Activated CD8-positive, alpha-beta T cell treated with anti-CD3 and anti-CD28 coated beads for 36 hours (primary cell): ENCODE measurements at regions not wholly inside any gene's neighbourhood (a gene's known extent, or its start where the extent isn't known, plus 50 kb on each side); places are given as distances from the start of the nearest gene placed in this dataset.

Experiments
- ATAC-seq: fragments of 200-7000 bp; cut with Tn5 transposase; one replicate; pipeline ENCODE4 v1.10.0; 2021; ENCODE audit warnings: mild to moderate bottlenecking, moderate library complexity
- CTCF ChIA-PET: fragments of 350-600 bp; sonication (Branson Sonifier 250); formaldehyde crosslinking; loops from one replicate; lab custom pipeline; 2021; ENCODE audit warnings: antibody characterized with exemption; lab: Charles Lee
- POLR2A ChIA-PET: fragments of 350-600 bp; sonication (Branson Sonifier 250); formaldehyde crosslinking; loops from one replicate; lab custom pipeline; 2021; ENCODE audit warnings: antibody characterized with exemption; lab: Charles Lee
- DNase-seq: peaks from one replicate; pipeline ENCODE4 v3.0.0-alpha.2; 2020
- H3K27ac Mint-ChIP-seq: one replicate; pipeline ENCODE4 v1.8.0; 2021; ENCODE audit warnings: mild to moderate bottlenecking, mixed read lengths
- H3K27me3 Mint-ChIP-seq: one replicate; pipeline ENCODE4 v1.8.0; 2021; ENCODE audit warnings: mixed read lengths
- H3K36me3 Mint-ChIP-seq: one replicate; pipeline ENCODE4 v1.8.0; 2021; ENCODE audit warnings: low read depth, mixed read lengths
- H3K4me1 Mint-ChIP-seq: one replicate; pipeline ENCODE4 v1.8.0; 2021; ENCODE audit warnings: low read depth, mixed read lengths
- H3K4me3 Mint-ChIP-seq: one replicate; pipeline ENCODE4 v1.8.0; 2021; ENCODE audit warnings: mild to moderate bottlenecking, moderate library complexity, mixed read lengths
- H3K9me3 Mint-ChIP-seq: one replicate; pipeline ENCODE4 v1.8.0; 2021; ENCODE audit warnings: mixed read lengths
- intact Hi-C: fragments of 100-400 bp; cut with micrococcal nuclease; formaldehyde crosslinking; loops from one replicate; pipeline ENCODE4 v1.10.0; 2022
- TF ChIP-seq, protein P1 (sequence below): fragments of 200-600 bp; IDR thresholded peaks from one replicate; pipeline ENCODE4 v1.8.0; 2022; ENCODE audit warnings: antibody characterized with exemption, mild to moderate bottlenecking

DNA sequence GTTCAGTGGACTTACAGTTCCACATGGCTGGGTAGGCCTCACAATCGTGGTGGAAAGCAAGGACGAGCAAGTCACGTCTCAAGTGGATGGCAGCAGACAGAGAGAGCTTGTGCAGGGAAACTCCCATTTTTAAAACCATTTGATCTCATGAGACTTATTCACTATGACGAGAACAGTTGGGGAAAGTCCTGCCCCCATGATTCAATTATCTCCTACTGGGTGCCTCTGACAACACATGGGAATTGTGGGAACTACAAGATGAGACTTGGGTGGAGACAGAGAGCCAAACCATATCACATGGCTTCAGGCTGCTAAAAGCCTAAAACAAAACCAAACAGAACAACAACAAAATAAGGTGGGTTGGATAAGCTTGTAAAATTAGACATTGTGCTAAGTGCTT is 194.4 kb upstream of the CPEB2 start:
- ChIA-PET CTCF (no interaction called here), POLR2A (no interaction called here)
- H3K4me3 Mint-ChIP-seq: no peak overlapping the region
- ATAC-seq: no peak
- peaks cover 3% of the 10 kb centered on the region for H3K27me3 Mint-ChIP-seq
- intact Hi-C loops: no loop called here
- TF ChIP-seq, protein P1, sequence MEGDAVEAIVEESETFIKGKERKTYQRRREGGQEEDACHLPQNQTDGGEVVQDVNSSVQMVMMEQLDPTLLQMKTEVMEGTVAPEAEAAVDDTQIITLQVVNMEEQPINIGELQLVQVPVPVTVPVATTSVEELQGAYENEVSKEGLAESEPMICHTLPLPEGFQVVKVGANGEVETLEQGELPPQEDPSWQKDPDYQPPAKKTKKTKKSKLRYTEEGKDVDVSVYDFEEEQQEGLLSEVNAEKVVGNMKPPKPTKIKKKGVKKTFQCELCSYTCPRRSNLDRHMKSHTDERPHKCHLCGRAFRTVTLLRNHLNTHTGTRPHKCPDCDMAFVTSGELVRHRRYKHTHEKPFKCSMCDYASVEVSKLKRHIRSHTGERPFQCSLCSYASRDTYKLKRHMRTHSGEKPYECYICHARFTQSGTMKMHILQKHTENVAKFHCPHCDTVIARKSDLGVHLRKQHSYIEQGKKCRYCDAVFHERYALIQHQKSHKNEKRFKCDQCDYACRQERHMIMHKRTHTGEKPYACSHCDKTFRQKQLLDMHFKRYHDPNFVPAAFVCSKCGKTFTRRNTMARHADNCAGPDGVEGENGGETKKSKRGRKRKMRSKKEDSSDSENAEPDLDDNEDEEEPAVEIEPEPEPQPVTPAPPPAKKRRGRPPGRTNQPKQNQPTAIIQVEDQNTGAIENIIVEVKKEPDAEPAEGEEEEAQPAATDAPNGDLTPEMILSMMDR: no peak
- no peak for DNase-seq
- no peaks in the 10 kb centered on the region for H3K4me1 Mint-ChIP-seq
- no peaks in the 10 kb centered on the region for H3K9me3 Mint-ChIP-seq
- H3K27ac Mint-ChIP-seq: no peak overlapping the region
- no peaks in the 10 kb centered on the region for H3K36me3 Mint-ChIP-seq

DNA sequence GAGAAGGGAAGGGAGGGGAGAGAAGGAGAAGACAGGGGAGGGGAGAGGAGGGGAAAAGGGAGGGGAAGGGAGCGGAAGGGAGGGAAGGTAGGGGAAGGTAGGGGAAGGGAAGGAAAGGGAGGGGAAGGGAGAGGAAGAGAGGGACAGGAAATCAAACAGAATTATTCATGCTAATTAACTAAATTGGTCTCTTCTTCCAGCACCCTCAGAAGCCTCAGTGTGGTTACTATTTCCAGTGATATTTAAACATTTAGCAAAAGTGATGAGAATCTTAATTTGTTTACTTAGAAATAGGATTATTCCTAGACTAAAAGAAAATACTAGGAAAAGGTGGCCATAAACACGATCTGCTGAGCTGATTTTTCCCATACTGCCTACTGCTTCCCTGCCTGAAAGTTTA is 193.1 kb upstream of the CPEB2 start:
- no peaks in the 10 kb centered on the region for H3K4me1 Mint-ChIP-seq

DNA sequence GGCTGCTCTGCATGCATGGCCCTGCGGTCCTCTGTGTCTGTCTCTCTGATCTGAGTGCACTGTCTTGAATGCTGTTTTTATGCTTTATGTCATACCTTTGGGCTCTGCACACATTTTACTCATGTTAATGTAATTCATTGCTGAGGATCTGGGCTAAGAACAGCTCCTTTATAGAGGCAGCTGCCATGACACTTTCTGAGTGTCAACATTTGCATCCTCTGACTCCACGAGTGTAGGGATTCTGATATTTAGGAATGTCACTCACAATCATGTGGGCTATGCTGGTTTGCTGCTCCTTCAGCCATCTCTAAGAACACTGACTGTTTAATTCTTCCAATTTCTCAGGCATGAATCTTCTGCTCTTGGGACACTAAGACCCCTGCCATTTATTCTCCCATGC is 192.2 kb upstream of the CPEB2 start:
- H3K4me3 Mint-ChIP-seq: no peak overlapping the region
- H3K4me1 Mint-ChIP-seq: no peaks in the 10 kb centered on the region
- H3K36me3 Mint-ChIP-seq: no peaks in the 10 kb centered on the region
- H3K27me3 Mint-ChIP-seq: peaks cover 3% of the 10 kb centered on the region
- no peaks in the 10 kb centered on the region for H3K9me3 Mint-ChIP-seq
- no peak overlapping the region for H3K27ac Mint-ChIP-seq
- DNase-seq (no peak), ATAC-seq (no peak)
- POLR2A ChIA-PET: no interaction called here
- CTCF ChIA-PET: no interaction called here
- TF ChIP-seq, protein P1: no peak
- intact Hi-C loops: no loop called here

More for the DNA sequence above, 193.1 kb upstream of the CPEB2 start:
- Mint-ChIP-seq H3K36me3 (no peaks in the 10 kb centered on the region), H3K9me3 (no peaks in the 10 kb centered on the region), H3K27ac (no peak overlapping the region), H3K4me3 (no peak overlapping the region), H3K27me3 (peaks cover 3% of the 10 kb centered on the region)
- DNase-seq: no peak
- TF ChIP-seq, protein P1: no peak
- POLR2A ChIA-PET: no interaction called here
- intact Hi-C loops: no loop called here
- ATAC-seq: no peak
- CTCF ChIA-PET: no interaction called here

DNA sequence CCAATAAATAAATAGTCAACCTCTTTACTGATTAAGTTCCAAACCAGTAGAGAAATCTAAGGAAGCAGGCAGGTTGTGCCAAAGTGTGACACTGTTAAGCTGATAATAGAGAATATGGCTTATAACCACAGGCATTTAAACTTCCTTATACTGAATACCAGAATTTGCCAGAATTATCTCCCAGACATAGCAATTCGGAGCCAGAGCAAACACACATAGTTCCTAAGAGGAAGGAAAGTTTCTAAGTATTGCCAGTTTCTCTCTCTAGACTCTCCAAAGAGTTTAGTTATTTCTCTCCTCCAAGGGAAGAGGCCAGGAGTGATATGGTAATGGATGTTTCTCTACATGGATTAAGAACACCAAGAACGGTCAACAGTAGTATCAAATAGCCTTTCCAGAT is 191.7 kb upstream of the CPEB2 start:
- Mint-ChIP-seq H3K27me3 (peaks cover 3% of the 10 kb centered on the region), H3K36me3 (no peaks in the 10 kb centered on the region), H3K9me3 (no peaks in the 10 kb centered on the region), H3K27ac (no peak overlapping the region), H3K4me3 (no peak overlapping the region), H3K4me1 (no peaks in the 10 kb centered on the region)
- intact Hi-C loops: no loop called here
- ChIA-PET CTCF (no interaction called here), POLR2A (no interaction called here)
- TF ChIP-seq, protein P1: no peak
- no peak for DNase-seq
- no peak for ATAC-seq

DNA sequence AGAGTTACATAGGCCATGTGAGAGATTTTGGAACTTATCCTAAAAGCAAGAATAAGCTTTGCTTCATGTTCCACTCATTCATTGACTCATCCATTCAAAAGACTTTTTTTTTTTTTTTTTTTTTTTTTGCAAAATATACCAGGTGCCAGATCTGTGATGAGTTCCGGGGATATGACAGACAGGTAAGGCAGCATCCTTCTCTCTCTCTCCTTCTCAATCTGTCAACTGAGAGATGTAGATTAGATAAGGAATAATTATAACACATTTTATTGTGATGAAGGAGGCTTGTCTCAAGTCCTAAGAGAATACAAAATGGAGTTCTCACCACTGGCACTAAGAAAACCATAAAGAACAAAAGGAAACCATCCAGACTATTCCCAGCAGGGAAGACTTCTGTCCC is 190.2 kb upstream of the CPEB2 start:
- intact Hi-C loops: no loop called here
- DNase-seq (no peak), ATAC-seq (no peak)
- TF ChIP-seq, protein P1: no peak
- Mint-ChIP-seq H3K27me3 (peaks cover 1% of the 10 kb centered on the region), H3K27ac (no peak overlapping the region), H3K36me3 (no peaks in the 10 kb centered on the region), H3K4me3 (no peak overlapping the region), H3K4me1 (no peaks in the 10 kb centered on the region), H3K9me3 (no peaks in the 10 kb centered on the region)
- ChIA-PET CTCF (no interaction called here), POLR2A (no interaction called here)
